ENCODE measurements at regions not wholly inside any gene's neighbourhood (a gene's known extent, or its start where the extent isn't known, plus 50 kb on each side); places are given as distances from the start of the nearest gene placed in this dataset.
A peak's percentile ranks its signal among the peaks of the same experiment; 100 is the strongest.

DNA sequence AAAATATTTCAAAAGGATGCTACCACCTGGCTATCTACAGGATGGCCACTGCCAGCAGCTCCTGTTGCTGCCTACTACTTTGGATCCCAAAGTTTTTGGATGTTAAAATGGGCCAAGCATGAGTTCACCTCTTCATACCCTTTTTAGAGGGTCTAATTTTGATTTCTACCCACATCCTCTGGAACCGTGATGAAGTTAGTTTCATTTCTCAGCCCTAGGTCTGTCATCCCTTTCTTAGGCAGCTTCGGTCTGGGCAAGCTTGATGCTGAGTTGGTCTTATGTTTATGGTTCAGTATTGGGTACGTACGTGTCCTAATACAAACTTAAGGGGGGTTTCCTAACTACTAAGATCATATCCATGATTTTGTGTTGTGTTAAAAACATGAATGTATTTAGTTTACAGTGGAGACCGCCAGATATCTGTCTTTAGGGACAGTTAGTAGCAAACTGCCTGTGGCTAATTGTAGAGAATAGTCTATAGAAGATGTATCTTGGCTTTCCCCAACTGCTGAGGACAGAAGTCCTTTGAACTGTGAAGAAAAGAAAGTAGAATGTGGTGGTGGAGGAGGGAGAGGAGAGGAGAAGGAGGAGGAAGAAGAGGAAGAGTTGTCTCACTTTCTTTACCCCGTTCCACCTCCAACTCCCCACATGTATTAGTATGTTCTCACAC is 184.9 kb downstream of the UBE2E3 start:
- H3K9me2 ChIP-seq (replicated peaks; ENCODE audit: insufficient read depth, low read length), result no peaks in the 10 kb centered on the region
- no peak for DNase-seq
- H4K20me1 ChIP-seq (ENCODE audit: insufficient read depth, low read depth, low read length), result no peaks in the 10 kb centered on the region
- H2AFZ ChIP-seq (ENCODE audit: low read length), result 0 out of 2 replicates have a peak overlapping the region, but pooled peaks have one; percentile 43
- no peaks in the 10 kb centered on the region for H3K9me3 ChIP-seq (ENCODE audit: low read length)
- no peak overlapping the region for H3K9ac ChIP-seq (ENCODE audit: low read length)
- no peaks in the 10 kb centered on the region for H3K36me3 ChIP-seq (ENCODE audit: insufficient read depth, low read length)
- no peak overlapping the region for H3K4me2 ChIP-seq (ENCODE audit: low read depth, low read length, poor library complexity, severe bottlenecking)
- no peak overlapping the region for H3K4me3 ChIP-seq (ENCODE audit: low read length)
- no peaks in the 10 kb centered on the region for H3K79me2 ChIP-seq (ENCODE audit: low read length)
- peaks cover 7% of the 10 kb centered on the region for H3K4me1 ChIP-seq (ENCODE audit: low read length)
- no peaks in the 10 kb centered on the region for H3K27me3 ChIP-seq (ENCODE audit: low read length)
- H3K27ac ChIP-seq (ENCODE audit: low read length), result no peak overlapping the region

DNA sequence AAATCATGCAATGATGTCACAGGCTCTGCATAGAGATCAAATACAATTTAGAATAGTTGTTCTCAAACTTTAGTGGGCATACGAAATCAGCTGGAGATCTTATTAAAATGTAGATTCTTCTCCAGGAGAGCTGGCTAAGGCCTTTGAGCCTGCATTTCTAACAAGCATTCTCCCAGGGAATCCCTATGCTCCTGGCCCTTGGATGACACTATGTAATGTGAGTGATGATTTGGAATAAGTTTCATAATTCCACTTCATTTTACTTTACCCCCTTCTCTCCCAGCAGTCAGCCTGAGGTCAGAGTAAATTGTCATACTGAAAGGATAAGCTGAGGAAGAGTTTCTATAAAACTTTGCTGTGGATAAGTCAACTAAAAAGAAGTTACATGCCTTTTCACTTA is 189.1 kb downstream of the UBE2E3 start:
- Histone ChIP-seq H3K9ac (ENCODE audit: low read length) (no peak overlapping the region), H3K27me3 (ENCODE audit: low read length) (no peaks in the 10 kb centered on the region), H4K20me1 (ENCODE audit: insufficient read depth, low read depth, low read length) (no peaks in the 10 kb centered on the region)

DNA sequence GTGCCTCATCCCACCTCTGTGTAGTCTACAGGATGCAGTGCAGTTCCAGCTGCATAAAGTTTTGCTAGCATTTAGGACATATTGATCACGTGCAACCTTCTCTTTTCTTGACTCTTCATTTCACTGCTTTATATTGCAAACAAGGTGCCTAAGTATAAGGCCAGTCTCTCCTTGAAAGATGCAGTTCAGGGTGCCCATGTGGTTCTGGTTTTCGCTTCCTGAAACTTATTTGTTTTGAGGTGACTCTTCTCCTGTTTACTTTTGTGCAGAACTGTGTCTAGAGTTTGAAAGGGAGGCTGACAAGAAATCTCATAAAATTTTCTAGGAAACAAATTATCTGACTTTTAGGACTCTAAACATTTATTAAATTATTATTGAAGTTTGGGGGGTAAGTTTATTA is 189.9 kb downstream of the UBE2E3 start:
- Histone ChIP-seq H3K36me3 (ENCODE audit: insufficient read depth, low read length) (no peaks in the 10 kb centered on the region), H2AFZ (ENCODE audit: low read length) (no peak overlapping the region), H4K20me1 (ENCODE audit: insufficient read depth, low read depth, low read length) (no peaks in the 10 kb centered on the region), H3K9ac (ENCODE audit: low read length) (no peak overlapping the region), H3K27me3 (ENCODE audit: low read length) (no peaks in the 10 kb centered on the region), H3K4me1 (ENCODE audit: low read length) (peaks cover 1% of the 10 kb centered on the region; the same call in 1 of the 2 replicates), H3K27ac (ENCODE audit: low read length) (no peak overlapping the region), H3K4me2 (ENCODE audit: low read depth, low read length, poor library complexity, severe bottlenecking) (no peak overlapping the region), H3K9me3 (ENCODE audit: low read length) (no peaks in the 10 kb centered on the region), H3K9me2 (replicated peaks; ENCODE audit: insufficient read depth, low read length) (no peaks in the 10 kb centered on the region), H3K79me2 (ENCODE audit: low read length) (no peaks in the 10 kb centered on the region), H3K4me3 (ENCODE audit: low read length) (no peak overlapping the region)
- no peak for DNase-seq

More for the DNA sequence above, 189.1 kb downstream of the UBE2E3 start:
- Histone ChIP-seq H2AFZ (ENCODE audit: low read length) (no peak overlapping the region), H3K4me1 (ENCODE audit: low read length) (peaks cover 7% of the 10 kb centered on the region), H3K4me3 (ENCODE audit: low read length) (no peak overlapping the region), H3K79me2 (ENCODE audit: low read length) (no peaks in the 10 kb centered on the region), H3K36me3 (ENCODE audit: insufficient read depth, low read length) (no peaks in the 10 kb centered on the region), H3K9me2 (replicated peaks; ENCODE audit: insufficient read depth, low read length) (no peaks in the 10 kb centered on the region), H3K4me2 (ENCODE audit: low read depth, low read length, poor library complexity, severe bottlenecking) (no peak overlapping the region), H3K27ac (ENCODE audit: low read length) (no peak overlapping the region), H3K9me3 (ENCODE audit: low read length) (no peaks in the 10 kb centered on the region)
- DNase-seq, result no peak

DNA sequence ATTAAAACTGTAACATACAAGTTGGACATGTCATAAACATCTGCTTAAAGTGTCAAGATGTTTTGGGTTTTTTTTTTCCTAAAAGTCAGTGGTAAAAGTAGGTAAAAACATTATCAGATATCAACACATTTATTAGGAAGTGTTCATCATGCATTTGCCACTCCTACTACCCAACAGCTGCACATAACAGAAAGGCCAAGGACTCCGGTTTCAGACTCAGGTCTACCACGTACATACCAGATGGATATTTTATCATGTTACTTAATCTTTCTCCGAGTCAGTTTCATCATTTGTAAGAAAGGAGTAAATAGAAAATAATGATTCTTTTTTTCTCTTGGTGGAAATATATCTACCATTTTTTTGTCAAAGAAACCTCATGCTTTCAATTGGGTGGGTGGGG is 192.3 kb downstream of the UBE2E3 start:
- no peak overlapping the region for H3K4me3 ChIP-seq (ENCODE audit: low read length)
- no peak overlapping the region for H3K27ac ChIP-seq (ENCODE audit: low read length)
- no peaks in the 10 kb centered on the region for H3K9me3 ChIP-seq (ENCODE audit: low read length)
- no peak for DNase-seq
- H3K36me3 ChIP-seq (ENCODE audit: insufficient read depth, low read length), result no peaks in the 10 kb centered on the region
- H3K9ac ChIP-seq (ENCODE audit: low read length), result no peak overlapping the region
- no peaks in the 10 kb centered on the region for H3K27me3 ChIP-seq (ENCODE audit: low read length)
- H3K4me1 ChIP-seq (ENCODE audit: low read length), result no peaks in the 10 kb centered on the region
- no peaks in the 10 kb centered on the region for H3K9me2 ChIP-seq (replicated peaks; ENCODE audit: insufficient read depth, low read length)
- no peaks in the 10 kb centered on the region for H4K20me1 ChIP-seq (ENCODE audit: insufficient read depth, low read depth, low read length)
- H2AFZ ChIP-seq (ENCODE audit: low read length), result no peak overlapping the region
- H3K4me2 ChIP-seq (ENCODE audit: low read depth, low read length, poor library complexity, severe bottlenecking), result no peak overlapping the region
- H3K79me2 ChIP-seq (ENCODE audit: low read length), result no peaks in the 10 kb centered on the region

DNA sequence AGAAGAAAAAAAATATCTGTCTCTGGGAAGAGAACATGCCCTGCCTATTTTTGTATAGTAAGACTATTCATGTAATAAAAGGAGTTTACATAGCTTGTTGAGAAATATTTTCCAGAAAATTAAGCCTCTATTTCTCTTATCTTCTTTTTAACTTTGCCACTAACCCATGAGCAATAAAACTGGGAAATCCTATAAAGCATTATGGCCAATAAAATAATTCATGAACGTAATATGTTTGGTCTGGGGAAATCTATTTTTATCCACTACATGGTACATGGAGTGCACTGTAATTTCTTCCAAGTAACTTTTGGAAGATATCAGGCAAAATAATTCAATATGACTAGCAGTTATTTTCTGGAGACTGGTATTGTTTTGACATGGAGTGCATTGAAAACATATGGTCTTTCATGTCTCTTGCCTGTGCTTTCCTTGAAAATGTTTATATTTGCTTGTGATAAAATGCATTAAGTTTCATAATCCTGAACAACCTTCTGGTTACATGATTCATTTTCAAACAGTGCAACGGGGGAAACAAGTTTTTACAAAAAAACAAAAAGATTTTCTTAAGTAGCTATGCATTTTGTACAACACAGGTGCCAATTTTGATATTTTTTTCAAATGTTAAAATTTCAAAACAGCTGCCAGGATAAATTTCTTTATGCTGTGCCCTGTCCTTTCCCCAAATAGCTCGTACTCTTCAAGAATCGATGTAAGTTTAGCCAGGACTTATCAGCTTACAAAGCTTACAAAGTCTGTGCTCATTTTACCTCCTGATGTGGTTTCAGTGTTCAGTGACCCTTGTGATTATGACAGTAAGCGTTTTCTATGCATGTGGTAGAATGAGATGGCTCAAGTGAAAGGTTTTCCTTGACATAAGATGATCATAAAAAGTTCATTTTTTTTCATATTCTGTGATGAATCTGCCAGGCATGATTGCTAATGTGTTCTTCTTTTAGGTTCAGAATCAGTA is 194.5 kb downstream of the UBE2E3 start:
- Histone ChIP-seq H3K9me2 (replicated peaks; ENCODE audit: insufficient read depth, low read length) (no peaks in the 10 kb centered on the region), H3K9me3 (ENCODE audit: low read length) (no peaks in the 10 kb centered on the region), H3K9ac (ENCODE audit: low read length) (no peak overlapping the region), H3K4me3 (ENCODE audit: low read length) (no peak overlapping the region), H3K27ac (ENCODE audit: low read length) (no peak overlapping the region), H2AFZ (ENCODE audit: low read length) (no peak overlapping the region), H3K79me2 (ENCODE audit: low read length) (no peaks in the 10 kb centered on the region), H3K27me3 (ENCODE audit: low read length) (no peaks in the 10 kb centered on the region), H3K4me1 (ENCODE audit: low read length) (no peaks in the 10 kb centered on the region), H3K4me2 (ENCODE audit: low read depth, low read length, poor library complexity, severe bottlenecking) (no peak overlapping the region), H4K20me1 (ENCODE audit: insufficient read depth, low read depth, low read length) (no peaks in the 10 kb centered on the region), H3K36me3 (ENCODE audit: insufficient read depth, low read length) (no peaks in the 10 kb centered on the region)
- no peak for DNase-seq

DNA sequence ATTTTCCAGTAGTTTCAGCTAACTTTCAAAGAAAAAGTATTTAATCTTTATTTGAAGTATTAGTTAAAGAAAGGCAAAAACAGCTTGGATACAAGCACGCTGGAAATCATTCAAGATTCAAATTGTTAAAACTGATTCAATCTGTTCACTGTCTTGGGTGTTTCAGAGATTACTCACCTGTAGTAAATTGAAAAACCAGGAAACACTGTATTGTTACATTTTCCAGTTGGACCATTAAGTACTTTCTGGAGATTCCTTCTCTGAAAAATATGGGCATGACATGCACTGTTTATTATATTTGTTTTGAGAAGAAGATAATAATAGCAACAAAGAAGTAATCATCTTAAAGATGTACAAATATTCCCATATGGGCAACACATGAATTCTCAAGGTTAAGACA is 196.1 kb downstream of the UBE2E3 start:
- H3K9me2 ChIP-seq (replicated peaks; ENCODE audit: insufficient read depth, low read length), result no peaks in the 10 kb centered on the region
- no peak overlapping the region for H3K9ac ChIP-seq (ENCODE audit: low read length)
- H4K20me1 ChIP-seq (ENCODE audit: insufficient read depth, low read depth, low read length), result no peaks in the 10 kb centered on the region
- no peaks in the 10 kb centered on the region for H3K27me3 ChIP-seq (ENCODE audit: low read length)
- H3K4me1 ChIP-seq (ENCODE audit: low read length), result no peaks in the 10 kb centered on the region
- no peaks in the 10 kb centered on the region for H3K79me2 ChIP-seq (ENCODE audit: low read length)
- no peak for DNase-seq
- no peaks in the 10 kb centered on the region for H3K36me3 ChIP-seq (ENCODE audit: insufficient read depth, low read length)
- no peaks in the 10 kb centered on the region for H3K9me3 ChIP-seq (ENCODE audit: low read length)
- H2AFZ ChIP-seq (ENCODE audit: low read length), result no peak overlapping the region
- no peak overlapping the region for H3K4me2 ChIP-seq (ENCODE audit: low read depth, low read length, poor library complexity, severe bottlenecking)
- no peak overlapping the region for H3K27ac ChIP-seq (ENCODE audit: low read length)
- H3K4me3 ChIP-seq (ENCODE audit: low read length), result no peak overlapping the region

DNA sequence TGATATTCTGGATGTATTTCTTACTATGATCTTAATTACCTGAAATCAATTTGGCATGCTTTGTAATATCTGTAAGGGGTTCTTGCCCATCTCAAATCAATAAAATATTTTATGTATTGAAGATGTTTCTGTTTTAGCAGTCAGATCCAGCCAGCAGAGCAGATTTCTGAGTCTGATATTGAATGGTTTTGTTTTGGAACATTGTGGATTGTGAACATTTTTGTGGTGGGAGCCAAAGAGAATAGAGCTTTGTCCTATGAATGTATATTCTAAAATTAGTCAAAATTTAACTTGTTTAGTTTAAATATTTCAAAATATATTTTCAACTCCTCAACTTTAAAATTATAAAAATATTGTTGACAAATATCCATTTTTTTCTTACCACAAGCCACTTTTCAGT is 197.0 kb downstream of the UBE2E3 start:
- H3K27ac ChIP-seq (ENCODE audit: low read length), result no peak overlapping the region
- no peaks in the 10 kb centered on the region for H3K79me2 ChIP-seq (ENCODE audit: low read length)
- no peaks in the 10 kb centered on the region for H4K20me1 ChIP-seq (ENCODE audit: insufficient read depth, low read depth, low read length)
- no peak overlapping the region for H2AFZ ChIP-seq (ENCODE audit: low read length)
- no peaks in the 10 kb centered on the region for H3K9me2 ChIP-seq (replicated peaks; ENCODE audit: insufficient read depth, low read length)
- no peak overlapping the region for H3K9ac ChIP-seq (ENCODE audit: low read length)
- no peaks in the 10 kb centered on the region for H3K36me3 ChIP-seq (ENCODE audit: insufficient read depth, low read length)
- no peak overlapping the region for H3K4me3 ChIP-seq (ENCODE audit: low read length)
- no peaks in the 10 kb centered on the region for H3K9me3 ChIP-seq (ENCODE audit: low read length)
- H3K4me2 ChIP-seq (ENCODE audit: low read depth, low read length, poor library complexity, severe bottlenecking), result no peak overlapping the region
- H3K4me1 ChIP-seq (ENCODE audit: low read length), result no peaks in the 10 kb centered on the region
- H3K27me3 ChIP-seq (ENCODE audit: low read length), result no peaks in the 10 kb centered on the region
- no peak for DNase-seq

DNA sequence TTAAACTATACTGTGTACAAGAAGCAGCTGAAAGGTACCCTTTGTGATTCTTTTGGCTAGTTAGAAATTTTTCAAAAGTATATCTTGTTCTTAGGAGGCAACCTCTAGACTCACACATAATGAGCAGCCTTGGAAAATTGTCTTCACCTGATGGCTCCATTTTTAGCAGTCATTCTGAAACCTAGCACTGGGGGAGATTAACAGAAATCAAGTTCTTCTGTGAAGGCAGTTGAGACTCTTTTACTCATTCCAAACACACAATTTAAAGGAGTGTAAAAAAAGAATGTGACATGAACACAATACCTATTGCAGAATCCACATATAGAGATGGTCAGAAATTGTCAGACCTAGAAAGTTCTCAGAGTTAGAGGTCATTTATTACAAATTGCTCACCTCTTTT is 197.7 kb downstream of the UBE2E3 start:
- Histone ChIP-seq H3K4me3 (ENCODE audit: low read length) (no peak overlapping the region), H3K27me3 (ENCODE audit: low read length) (no peaks in the 10 kb centered on the region), H3K36me3 (ENCODE audit: insufficient read depth, low read length) (no peaks in the 10 kb centered on the region), H3K27ac (ENCODE audit: low read length) (no peak overlapping the region), H4K20me1 (ENCODE audit: insufficient read depth, low read depth, low read length) (no peaks in the 10 kb centered on the region), H3K4me1 (ENCODE audit: low read length) (no peaks in the 10 kb centered on the region), H3K9me3 (ENCODE audit: low read length) (no peaks in the 10 kb centered on the region), H3K9ac (ENCODE audit: low read length) (no peak overlapping the region), H3K79me2 (ENCODE audit: low read length) (no peaks in the 10 kb centered on the region), H2AFZ (ENCODE audit: low read length) (peak overlapping the region; percentile 72; the same call in 1 of the 2 replicates), H3K9me2 (replicated peaks; ENCODE audit: insufficient read depth, low read length) (no peaks in the 10 kb centered on the region), H3K4me2 (ENCODE audit: low read depth, low read length, poor library complexity, severe bottlenecking) (no peak overlapping the region)
- no peak for DNase-seq
